ENCODE measurements at regions not wholly inside any gene's neighbourhood (a gene's known extent, or its start where the extent isn't known, plus 50 kb on each side); places are given as distances from the start of the nearest gene placed in this dataset.

GRCh38 chrY:7448687-7449086 lies 537.1 kb upstream of the AMELY start:
- Histone ChIP-seq H3K9me3 (ENCODE audit: low read length) (no peaks in the 10 kb centered on the region), H3K36me3 (ENCODE audit: insufficient read depth, low read length) (no peaks in the 10 kb centered on the region), H3K9ac (ENCODE audit: low read length) (no peak overlapping the region), H3K79me2 (replicated peaks; ENCODE audit: insufficient read depth, low read length) (no peaks in the 10 kb centered on the region), H3K9me2 (ENCODE audit: insufficient read depth, low read length) (no peaks in the 10 kb centered on the region), H3K4me3 (ENCODE audit: low read length) (no peak overlapping the region), H4K20me1 (ENCODE audit: insufficient read depth) (no peaks in the 10 kb centered on the region), H3F3A (ENCODE audit: insufficient read depth, low read length, poor library complexity, severe bottlenecking) (no peaks in the 10 kb centered on the region), H2AFZ (ENCODE audit: low read depth, low read length) (no peak overlapping the region), H3K27me3 (ENCODE audit: insufficient read depth, low read depth, low read length) (no peaks in the 10 kb centered on the region), H3K4me2 (ENCODE audit: low read length) (no peak overlapping the region), H3K27ac (ENCODE audit: low read length) (no peak overlapping the region)
- TF ChIP-seq EP300 (conservative IDR thresholded peaks at IDR 0.05; ENCODE audit: poor library complexity, severe bottlenecking) (no peak), EZH2 (IDR thresholded peaks at IDR 0.05; ENCODE audit: borderline replicate concordance, insufficient read depth, low read length, poor library complexity, severe bottlenecking) (no peak), REST (IDR thresholded peaks at IDR 0.05; ENCODE audit: borderline replicate concordance) (no peak), MXI1 (conservative IDR thresholded peaks at IDR 0.05; ENCODE audit: poor library complexity, severe bottlenecking) (no peak), TAF1 (IDR thresholded peaks at IDR 0.05; ENCODE audit: low read depth) (no peak), CTCF (IDR thresholded peaks at IDR 0.05; ENCODE audit: poor library complexity, severe bottlenecking) (no peak), SMC3 (conservative IDR thresholded peaks at IDR 0.05; ENCODE audit: poor library complexity) (no peak), POLR2AphosphoS5 (IDR thresholded peaks at IDR 0.05) (no peak), RAD21 (conservative IDR thresholded peaks at IDR 0.05) (no peak)

GRCh38 chrY:7447881-7448516 lies 536.4 kb upstream of the AMELY start:
- Histone ChIP-seq H4K20me1 (ENCODE audit: insufficient read depth) (no peaks in the 10 kb centered on the region), H3K4me3 (ENCODE audit: low read length) (no peak overlapping the region), H3K9me2 (ENCODE audit: insufficient read depth, low read length) (no peaks in the 10 kb centered on the region), H3F3A (ENCODE audit: insufficient read depth, low read length, poor library complexity, severe bottlenecking) (no peaks in the 10 kb centered on the region), H3K79me2 (replicated peaks; ENCODE audit: insufficient read depth, low read length) (no peaks in the 10 kb centered on the region), H3K36me3 (ENCODE audit: insufficient read depth, low read length) (no peaks in the 10 kb centered on the region), H3K27ac (ENCODE audit: low read length) (no peak overlapping the region), H2AFZ (ENCODE audit: low read depth, low read length) (no peak overlapping the region), H3K9me3 (ENCODE audit: low read length) (no peaks in the 10 kb centered on the region), H3K9ac (ENCODE audit: low read length) (no peak overlapping the region), H3K27me3 (ENCODE audit: insufficient read depth, low read depth, low read length) (no peaks in the 10 kb centered on the region), H3K4me2 (ENCODE audit: low read length) (no peak overlapping the region)
- no peak for TF ChIP-seq TAF1 (IDR thresholded peaks at IDR 0.05; ENCODE audit: low read depth)
- no peak for TF ChIP-seq POLR2AphosphoS5 (IDR thresholded peaks at IDR 0.05)
- no peak for TF ChIP-seq EZH2 (IDR thresholded peaks at IDR 0.05; ENCODE audit: borderline replicate concordance, insufficient read depth, low read length, poor library complexity, severe bottlenecking)
- TF ChIP-seq SMC3 (conservative IDR thresholded peaks at IDR 0.05; ENCODE audit: poor library complexity): no peak
- TF ChIP-seq EP300 (conservative IDR thresholded peaks at IDR 0.05; ENCODE audit: poor library complexity, severe bottlenecking): no peak
- no peak for TF ChIP-seq RAD21 (conservative IDR thresholded peaks at IDR 0.05)
